Lung (tissue), 11 donors: ENCODE measurements at regions not wholly inside any gene's neighbourhood (a gene's known extent, or its start where the extent isn't known, plus 50 kb on each side); places are given as distances from the start of the nearest gene placed in this dataset.

Experiments
- ATAC-seq: fragments of 200-7000 bp; cut with Tn5 transposase; one replicate; pipeline ENCODE4 v1.9.1; 2020; ENCODE audit warnings: moderate number of reproducible peaks; ENCODE audit not compliant: insufficient read depth, low FRiP score
- DNase-seq, 3 donors: peaks; one replicate each; pipeline ENCODE4 v3.0.0-alpha.2; 2013 to 2017
- H3K27ac ChIP-seq, 2 donors: one replicate each; pipeline ENCODE4 v1.5.1; 2013; ENCODE audit warnings: mild to moderate bottlenecking in 2 of 2, moderate library complexity in 2 of 2, control low read depth in 1 of 2, inconsistent platforms in 1 of 2, low read depth in 1 of 2, low read length in 1 of 2
- H3K27me3 ChIP-seq, 3 donors: one replicate each; pipeline ENCODE4 v1.5.1; 2013; ENCODE audit warnings: low read length in 2 of 3; ENCODE audit not compliant: control insufficient read depth in 3 of 3, insufficient read depth in 3 of 3
- H3K36me3 ChIP-seq, 4 donors: one replicate each; pipeline ENCODE4 v1.5.1; 2013; ENCODE audit warnings: low read length in 4 of 4, mild to moderate bottlenecking in 1 of 4, moderate library complexity in 1 of 4; ENCODE audit not compliant: control insufficient read depth in 4 of 4, insufficient read depth in 4 of 4
- H3K4me1 ChIP-seq, 5 donors: one replicate each; pipeline ENCODE4 v1.5.1; 2013; ENCODE audit warnings: low read length in 5 of 5, mild to moderate bottlenecking in 2 of 5, moderate library complexity in 1 of 5; ENCODE audit not compliant: control insufficient read depth in 5 of 5, insufficient read depth in 5 of 5
- H3K4me3 ChIP-seq: one replicate; pipeline ENCODE4 v1.5.1; 2013; ENCODE audit warnings: mild to moderate bottlenecking, control low read depth, moderate library complexity
- H3K9ac ChIP-seq, 2 donors: one replicate each; pipeline ENCODE4 v1.5.1; 2013; ENCODE audit warnings: low read length in 2 of 2, control low read depth in 1 of 2; ENCODE audit not compliant: insufficient read depth in 1 of 2
- H3K9me3 ChIP-seq, 4 donors: one replicate each; pipeline ENCODE4 v1.5.1; 2013; ENCODE audit warnings: low read length in 3 of 4, mild to moderate bottlenecking in 1 of 4, moderate library complexity in 1 of 4; ENCODE audit not compliant: control insufficient read depth in 4 of 4, insufficient read depth in 3 of 4
- CTCF ChIP-seq: IDR thresholded peaks from 2 replicates; pipeline ENCODE4 v1.5.1; 2012; ENCODE audit warnings: mild to moderate bottlenecking; ENCODE audit errors: control extremely low read depth, extremely low read depth
- WGBS, 2 donors: extraction: QIAGEN DNeasy Blood & Tissue Kit; methylation state at CpG; one replicate each; pipeline ENCODE4 v1.1.7; 2013; 5-methylcytosine and 5-hydroxymethylcytosine counted together
- donor health status: control.
- donor health status: control.
- donor health status: Bipolar disorder and iron deficiency.
- donor health status: healthy.
- donor health status: DM: yes; HTN: yes; CAD: no.

GRCh38 chr11:109480251-109480650 lies 58.3 kb downstream of the C11orf87 start:
- ATAC-seq (no peak), DNase-seq (no peak)
- TF ChIP-seq CTCF = no peak
- H3K4me1 ChIP-seq = no peaks in the 10 kb centered on the region
- H3K27me3 ChIP-seq = no peaks in the 10 kb centered on the region
- H3K9me3 ChIP-seq = peaks cover 0 to 3% (median 0%) of the 10 kb centered on the region in 4 donors
- WGBS, 2 donors = 56 to 60% methylated on average over 6 of the region's 6 CpGs
- no peak overlapping the region for H3K27ac ChIP-seq
- H3K9ac ChIP-seq = no peak overlapping the region
- no peak overlapping the region for H3K4me3 ChIP-seq
- H3K36me3 ChIP-seq = no peaks in the 10 kb centered on the region

GRCh38 chr11:109486129-109486528 lies 64.1 kb downstream of the C11orf87 start:
- Histone ChIP-seq H3K36me3 (no peaks in the 10 kb centered on the region), H3K4me3 (no peak overlapping the region), H3K9me3 (no peaks in the 10 kb centered on the region), H3K27ac (no peak overlapping the region), H3K9ac (no peak overlapping the region), H3K4me1 (no peaks in the 10 kb centered on the region), H3K27me3 (no peaks in the 10 kb centered on the region)
- WGBS, 2 donors = 55 to 81% methylated on average over 1 of the region's 1 CpG
- no peak for ATAC-seq
- no peak for TF ChIP-seq CTCF
- no peak for DNase-seq

GRCh38 chr11:109490953-109491635 lies 69.1 kb downstream of the C11orf87 start:
- Histone ChIP-seq H3K9me3 (no peaks in the 10 kb centered on the region), H3K9ac (no peak overlapping the region), H3K27ac (no peak overlapping the region), H3K4me1 (no peaks in the 10 kb centered on the region), H3K36me3 (no peaks in the 10 kb centered on the region), H3K4me3 (no peak overlapping the region), H3K27me3 (no peaks in the 10 kb centered on the region)
- WGBS, 2 donors = 50 to 53% methylated on average over 4 of the region's 4 CpGs
- DNase-seq = no peak
- ATAC-seq = no peak
- no peak for TF ChIP-seq CTCF

GRCh38 chr11:109506115-109506514 lies 84.1 kb downstream of the C11orf87 start:
- DNase-seq (no peak), ATAC-seq (no peak)
- H3K27ac ChIP-seq = no peak overlapping the region
- no peaks in the 10 kb centered on the region for H3K27me3 ChIP-seq
- no peaks in the 10 kb centered on the region for H3K36me3 ChIP-seq
- H3K9ac ChIP-seq = no peak overlapping the region
- no peaks in the 10 kb centered on the region for H3K4me1 ChIP-seq
- H3K9me3 ChIP-seq = no peaks in the 10 kb centered on the region
- TF ChIP-seq CTCF = no peak
- 91 to 93% methylated on average over 3 of the region's 3 CpGs for WGBS, 2 donors
- H3K4me3 ChIP-seq = no peak overlapping the region
